ENCODE measurements at regions not wholly inside any gene's neighbourhood (a gene's known extent, or its start where the extent isn't known, plus 50 kb on each side); places are given as distances from the start of the nearest gene placed in this dataset.

DNA sequence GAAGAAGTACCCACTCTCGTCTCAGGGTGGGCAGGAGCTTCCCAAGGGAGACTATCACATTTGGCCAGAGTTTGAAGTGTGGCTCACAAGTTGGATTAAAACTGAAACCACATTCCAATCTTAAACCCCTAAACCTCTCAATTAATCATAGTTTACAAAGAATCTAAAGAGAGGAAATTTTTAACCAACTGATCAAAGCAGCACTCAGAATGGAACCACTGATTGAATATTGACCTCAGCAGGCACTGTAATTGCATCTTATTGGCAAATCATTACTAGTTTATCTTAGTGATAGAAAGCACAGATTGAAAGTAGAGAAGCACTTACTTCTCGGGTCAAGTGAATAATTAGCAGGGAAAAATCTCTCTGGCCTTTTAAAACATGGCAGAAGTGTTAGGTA, 491.6 kb downstream of the TOX3 start:
- Histone ChIP-seq H3K4me3 (no peak overlapping the region), H3K27me3 (ENCODE audit: low read depth) (no peaks in the 10 kb centered on the region), H3K36me3 (no peaks in the 10 kb centered on the region), H3K27ac (replicated peaks) (no peak overlapping the region), H3K9me3 (replicated peaks) (no peaks in the 10 kb centered on the region), H3K4me1 (no peaks in the 10 kb centered on the region)
- DNase-seq: no peak
- TF ChIP-seq, protein P1, sequence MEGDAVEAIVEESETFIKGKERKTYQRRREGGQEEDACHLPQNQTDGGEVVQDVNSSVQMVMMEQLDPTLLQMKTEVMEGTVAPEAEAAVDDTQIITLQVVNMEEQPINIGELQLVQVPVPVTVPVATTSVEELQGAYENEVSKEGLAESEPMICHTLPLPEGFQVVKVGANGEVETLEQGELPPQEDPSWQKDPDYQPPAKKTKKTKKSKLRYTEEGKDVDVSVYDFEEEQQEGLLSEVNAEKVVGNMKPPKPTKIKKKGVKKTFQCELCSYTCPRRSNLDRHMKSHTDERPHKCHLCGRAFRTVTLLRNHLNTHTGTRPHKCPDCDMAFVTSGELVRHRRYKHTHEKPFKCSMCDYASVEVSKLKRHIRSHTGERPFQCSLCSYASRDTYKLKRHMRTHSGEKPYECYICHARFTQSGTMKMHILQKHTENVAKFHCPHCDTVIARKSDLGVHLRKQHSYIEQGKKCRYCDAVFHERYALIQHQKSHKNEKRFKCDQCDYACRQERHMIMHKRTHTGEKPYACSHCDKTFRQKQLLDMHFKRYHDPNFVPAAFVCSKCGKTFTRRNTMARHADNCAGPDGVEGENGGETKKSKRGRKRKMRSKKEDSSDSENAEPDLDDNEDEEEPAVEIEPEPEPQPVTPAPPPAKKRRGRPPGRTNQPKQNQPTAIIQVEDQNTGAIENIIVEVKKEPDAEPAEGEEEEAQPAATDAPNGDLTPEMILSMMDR (IDR thresholded peaks at IDR 0.05; ENCODE audit: borderline replicate concordance): no peak
- intact Hi-C loops (cut with micrococcal nuclease): no loop called here

DNA sequence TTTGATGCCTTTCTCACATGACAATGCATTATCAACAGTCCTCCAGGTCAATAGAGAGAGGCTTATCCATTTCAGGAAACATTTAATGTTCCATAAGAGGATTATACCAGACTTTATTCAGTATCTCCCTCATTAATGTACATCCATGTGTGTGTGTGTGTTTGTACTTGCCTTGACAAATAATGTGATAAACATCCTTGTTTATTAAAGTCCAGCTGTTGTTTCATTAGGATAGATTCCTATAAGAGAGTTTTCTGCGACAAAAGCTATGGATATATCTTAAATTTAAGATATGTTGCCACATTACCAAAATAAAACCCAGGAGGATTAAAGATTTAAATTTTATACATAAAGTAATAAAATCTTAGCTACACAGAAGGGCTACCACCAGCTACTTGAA, 492.6 kb downstream of the TOX3 start:
- intact Hi-C loops (cut with micrococcal nuclease): no loop called here
- H3K9me3 ChIP-seq (replicated peaks): no peaks in the 10 kb centered on the region
- H3K4me1 ChIP-seq: no peaks in the 10 kb centered on the region
- no peaks in the 10 kb centered on the region for H3K27me3 ChIP-seq (ENCODE audit: low read depth)
- no peak overlapping the region for H3K4me3 ChIP-seq
- H3K36me3 ChIP-seq: no peaks in the 10 kb centered on the region
- TF ChIP-seq, protein P1 (IDR thresholded peaks at IDR 0.05; ENCODE audit: borderline replicate concordance): no peak
- no peak for DNase-seq
- no peak overlapping the region for H3K27ac ChIP-seq (replicated peaks)

DNA sequence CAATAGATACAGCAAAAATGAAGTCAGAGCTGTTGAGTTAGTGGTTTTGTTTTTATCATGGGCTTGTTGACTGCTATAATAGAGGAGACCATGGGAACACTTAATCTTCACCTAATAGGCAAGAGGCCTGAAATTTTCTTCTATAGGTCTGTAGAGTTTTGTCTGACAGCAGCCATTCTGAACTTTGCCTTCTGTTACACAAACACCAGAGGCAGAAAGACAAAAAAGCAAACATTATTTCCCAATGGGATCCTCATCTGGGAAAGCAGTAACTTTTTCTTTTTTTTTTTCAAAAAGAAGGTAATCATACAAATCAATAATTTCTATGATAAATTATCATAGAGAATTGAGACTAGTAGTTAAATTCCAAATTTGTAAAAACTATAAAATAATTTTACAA, 494.1 kb downstream of the TOX3 start:
- intact Hi-C loops (cut with micrococcal nuclease): no loop called here
- Histone ChIP-seq H3K27me3 (ENCODE audit: low read depth) (no peaks in the 10 kb centered on the region), H3K36me3 (no peaks in the 10 kb centered on the region), H3K4me3 (no peak overlapping the region), H3K4me1 (no peaks in the 10 kb centered on the region), H3K27ac (replicated peaks) (no peak overlapping the region), H3K9me3 (replicated peaks) (peaks cover 1% of the 10 kb centered on the region)
- DNase-seq: no peak
- TF ChIP-seq, protein P1 (IDR thresholded peaks at IDR 0.05; ENCODE audit: borderline replicate concordance): no peak

DNA sequence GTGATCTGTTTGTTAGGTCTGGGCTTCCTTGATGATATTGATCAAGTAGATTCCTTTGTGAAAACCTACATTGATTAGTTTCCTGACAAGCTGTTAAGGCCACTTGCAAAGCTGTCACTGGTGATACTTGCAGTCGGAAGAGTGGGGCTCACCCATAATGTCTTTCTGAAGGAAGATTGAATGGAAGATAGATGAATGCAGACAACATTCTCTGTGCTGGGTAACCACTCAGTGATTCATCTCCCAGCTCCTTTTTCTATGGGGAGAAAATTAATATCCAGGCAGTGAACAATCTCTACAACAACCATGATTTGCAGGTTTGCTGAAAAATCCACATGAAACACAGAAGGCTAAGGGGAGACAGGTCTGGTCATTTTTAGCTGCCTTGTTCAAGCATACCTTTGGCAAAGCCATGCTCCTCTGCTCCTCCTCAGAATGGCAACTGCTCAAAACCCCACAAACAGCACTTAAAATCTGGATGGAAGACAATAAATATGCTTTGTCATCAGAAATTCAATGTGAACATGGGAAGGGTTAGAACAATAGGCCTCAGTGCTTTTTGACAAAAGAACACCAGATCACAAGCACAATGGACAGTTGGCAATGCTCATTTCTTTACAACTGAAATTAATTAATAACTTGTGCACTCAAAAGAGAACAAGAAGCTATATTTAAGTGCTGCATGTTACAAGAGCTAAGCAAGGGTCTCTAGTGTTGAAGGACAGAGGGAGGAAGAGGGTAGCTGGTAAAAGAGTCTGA, 495.4 kb downstream of the TOX3 start:
- Histone ChIP-seq H3K27ac (replicated peaks) (no peak overlapping the region), H3K9me3 (replicated peaks) (peaks cover 13% of the 10 kb centered on the region), H3K36me3 (no peaks in the 10 kb centered on the region), H3K4me1 (no peaks in the 10 kb centered on the region), H3K4me3 (no peak overlapping the region), H3K27me3 (ENCODE audit: low read depth) (no peaks in the 10 kb centered on the region)
- intact Hi-C loops (cut with micrococcal nuclease): no loop called here
- TF ChIP-seq, protein P1 (IDR thresholded peaks at IDR 0.05; ENCODE audit: borderline replicate concordance): no peak
- DNase-seq: no peak

DNA sequence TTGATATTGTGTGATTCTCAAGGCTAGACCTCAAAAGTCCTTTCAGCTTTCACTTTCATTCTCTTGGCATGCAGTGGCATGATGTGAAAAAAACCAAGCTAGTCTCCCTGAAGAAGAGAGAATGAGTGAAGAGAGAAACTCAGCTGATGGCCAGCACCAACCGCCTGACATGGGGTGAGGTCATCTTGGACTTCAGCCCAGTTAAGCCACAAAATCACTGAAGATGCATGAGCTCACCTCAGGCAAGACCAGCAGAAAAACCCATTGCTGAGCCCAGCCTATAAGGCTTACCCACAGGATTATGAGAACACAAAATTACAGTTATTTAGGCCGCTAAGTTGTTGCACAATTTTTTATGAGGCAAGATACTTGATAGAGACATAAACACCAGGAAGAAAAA, 496.5 kb downstream of the TOX3 start:
- Histone ChIP-seq H3K36me3 (no peaks in the 10 kb centered on the region), H3K27me3 (ENCODE audit: low read depth) (no peaks in the 10 kb centered on the region), H3K27ac (replicated peaks) (no peak overlapping the region), H3K9me3 (replicated peaks) (peaks cover 25% of the 10 kb centered on the region), H3K4me3 (no peak overlapping the region), H3K4me1 (no peaks in the 10 kb centered on the region)
- TF ChIP-seq, protein P1 (IDR thresholded peaks at IDR 0.05; ENCODE audit: borderline replicate concordance): no peak
- intact Hi-C loops (cut with micrococcal nuclease): no loop called here
- no peak for DNase-seq

All from left ventricle myocardium inferior (tissue), 1 donor.